Kidney tubule cell (primary cell): ENCODE measurements at regions not wholly inside any gene's neighbourhood (a gene's known extent, or its start where the extent isn't known, plus 50 kb on each side); places are given as distances from the start of the nearest gene placed in this dataset.
"Not testable (repeated sequence)": the region's sequence is repeated elsewhere in the genome, so short reads cannot be mapped to it uniquely, and the experiment has no call there.

ENCODE experiments used
- DNase-seq: peaks from one replicate; pipeline ENCODE4 v3.0.0-alpha.2; 2018; ENCODE audit warnings: low spot score

- no peak for DNase-seq
These were observed 207.0 kb upstream of the CXCR4 start for GRCh38 chr2:136324966-136325365.

DNA sequence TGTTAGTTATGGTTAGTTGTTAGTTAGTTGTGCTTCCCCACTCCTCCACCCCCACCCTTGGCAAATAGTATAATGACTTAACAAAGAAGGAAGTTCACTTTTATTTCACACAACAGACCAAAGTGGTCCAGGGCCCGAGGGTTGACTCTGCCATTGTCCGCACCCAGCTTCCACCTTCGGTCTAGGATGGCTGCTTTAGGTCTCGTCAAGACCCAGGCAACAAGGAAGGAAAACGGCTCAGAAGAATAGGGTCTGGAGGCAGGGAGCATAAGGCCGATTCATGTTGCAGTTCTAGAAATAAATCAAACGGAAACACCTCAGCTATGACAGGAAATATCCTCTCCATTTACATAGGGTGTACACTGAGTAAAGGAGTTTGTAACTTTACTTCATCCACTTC lies 206.0 kb upstream of the CXCR4 start:
- no peak for DNase-seq

DNA sequence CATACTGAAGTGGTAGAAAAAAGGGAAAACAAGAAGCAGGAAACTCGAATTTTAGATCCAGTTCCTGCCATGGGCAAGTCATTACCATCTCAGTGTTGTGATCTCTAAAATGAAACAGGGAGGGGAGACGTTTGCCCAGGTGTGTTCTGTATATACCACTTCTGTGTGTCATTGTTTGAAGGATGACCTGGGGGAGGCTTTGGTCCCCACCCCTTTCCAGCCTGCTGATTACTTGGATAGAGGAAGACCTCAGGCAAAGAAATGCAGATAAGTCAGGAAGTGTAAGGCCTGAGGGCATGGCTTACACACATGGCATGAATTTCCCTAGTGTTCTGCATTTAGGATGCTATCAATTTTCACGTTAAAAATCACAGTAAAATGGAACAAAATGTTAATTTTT lies 205.2 kb upstream of the CXCR4 start:
- DNase-seq = no peak

GRCh38 chr2:136322428-136322827 lies 204.5 kb upstream of the CXCR4 start:
- DNase-seq = no peak

- no peak for DNase-seq
These were observed 201.7 kb upstream of the CXCR4 start for GRCh38 chr2:136319651-136320050.

DNA sequence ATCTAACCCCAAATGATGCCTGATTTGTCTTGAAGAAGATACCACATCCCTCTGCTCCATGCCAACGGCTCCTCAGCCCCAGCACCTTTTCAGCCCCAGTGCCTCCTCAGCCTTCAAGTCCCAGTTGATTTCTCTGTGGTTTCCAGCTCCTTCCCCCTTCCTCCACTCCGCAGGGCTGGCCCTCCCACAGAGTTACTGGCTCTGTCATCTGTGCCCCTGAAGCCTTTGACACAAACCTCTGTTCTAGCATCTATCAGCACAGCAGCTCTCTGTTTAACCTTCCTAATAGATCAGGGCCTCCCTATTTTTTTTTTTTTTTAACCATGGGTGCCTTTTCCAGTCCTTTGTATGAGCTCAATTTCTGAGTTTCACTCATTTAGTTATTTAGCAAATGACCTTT lies 201.3 kb upstream of the CXCR4 start:
- no peak for DNase-seq

GRCh38 chr2:136314240-136314639 lies 196.3 kb upstream of the CXCR4 start:
- DNase-seq = no peak

DNA sequence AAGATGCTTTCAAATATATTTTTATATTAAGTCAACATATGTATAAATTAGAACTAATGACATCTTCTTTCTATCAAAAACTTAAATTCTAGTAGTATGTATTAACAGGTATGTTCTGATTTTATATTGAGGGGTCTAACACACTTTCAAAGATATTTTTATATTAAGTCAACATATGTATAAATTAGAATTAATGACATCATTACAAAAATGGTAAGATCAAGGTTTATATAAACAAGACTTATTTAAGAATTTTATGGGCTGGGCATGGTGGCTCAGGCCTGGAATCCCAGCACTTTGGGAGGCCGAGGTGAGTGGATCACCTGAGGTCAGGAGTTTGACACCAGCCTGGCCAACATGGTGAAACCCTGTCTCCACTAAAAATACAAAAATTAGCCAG lies 194.6 kb upstream of the CXCR4 start:
- not testable (repeated sequence) for DNase-seq

- no peak for DNase-seq
These were observed 193.1 kb upstream of the CXCR4 start for GRCh38 chr2:136310797-136311603.

GRCh38 chr2:136310005-136310495 lies 192.1 kb upstream of the CXCR4 start:
- DNase-seq = peak; percentile 38

GRCh38 chr2:136308611-136309010 lies 190.7 kb upstream of the CXCR4 start:
- DNase-seq = no peak

DNA sequence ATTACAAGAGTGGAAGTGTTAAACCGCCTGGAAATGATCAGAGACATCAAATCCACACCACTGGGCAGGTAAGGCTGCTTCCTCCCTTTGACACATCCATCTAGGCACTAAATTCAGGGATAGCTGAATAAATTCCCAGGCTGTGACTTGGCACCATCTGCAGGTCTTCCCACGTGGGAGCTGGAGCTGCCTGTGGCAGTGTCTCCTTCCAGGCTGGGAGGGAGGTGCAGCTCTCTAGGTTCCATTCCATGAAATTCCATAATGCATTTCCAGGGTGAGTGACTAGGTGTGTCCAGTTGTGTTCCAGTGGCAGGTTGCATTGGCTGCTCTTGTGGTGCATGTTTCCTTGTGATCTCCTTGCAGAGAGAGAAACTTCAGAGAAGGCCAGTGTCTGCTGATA lies 188.9 kb upstream of the CXCR4 start:
- DNase-seq = peak; percentile 13

- DNase-seq = peak; percentile 42
These were observed 187.7 kb upstream of the CXCR4 start for GRCh38 chr2:136305517-136306192.

- no peak for DNase-seq
These were observed 183.1 kb upstream of the CXCR4 start for GRCh38 chr2:136301006-136301405.

- DNase-seq = no peak
These were observed 180.7 kb upstream of the CXCR4 start for GRCh38 chr2:136298631-136299030.

DNA sequence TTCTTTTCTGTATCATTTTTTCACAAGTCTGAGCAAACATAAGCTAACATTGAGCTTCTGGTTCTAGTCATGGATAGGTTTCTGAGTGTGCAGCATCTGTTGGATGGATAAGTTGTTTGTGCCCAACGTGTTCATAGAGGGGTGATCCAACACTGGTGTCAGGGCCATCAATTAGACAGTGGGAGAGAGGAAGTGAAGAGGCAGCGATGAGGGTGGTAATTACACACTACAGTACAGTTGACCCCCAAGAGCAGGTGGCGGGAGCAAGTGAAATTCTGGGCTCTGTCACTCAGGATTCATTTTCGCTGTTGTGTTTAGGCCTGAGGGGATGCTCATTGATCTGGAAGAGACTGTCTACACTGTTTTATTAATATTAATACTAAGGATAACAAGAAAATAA lies 180.0 kb upstream of the CXCR4 start:
- no peak for DNase-seq

DNA sequence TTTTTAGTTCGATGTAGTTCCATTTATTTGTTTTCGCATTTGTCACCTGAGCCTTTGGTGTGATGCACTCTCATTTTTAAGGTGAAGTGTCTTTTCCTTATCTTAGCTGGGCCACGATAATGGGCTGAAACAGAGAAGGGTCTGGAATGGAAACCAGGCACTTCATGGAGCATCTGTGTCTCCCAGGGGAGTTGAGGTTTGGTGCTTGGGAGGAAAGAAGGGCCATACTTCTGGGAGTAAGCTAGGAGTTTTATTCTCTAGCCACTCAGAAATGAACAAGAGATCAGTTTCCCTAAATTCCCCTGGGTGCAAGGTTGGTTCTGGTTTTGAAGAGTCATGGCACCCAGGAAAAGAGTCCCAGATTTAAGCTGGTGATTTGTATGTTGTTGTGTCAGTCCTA lies 179.4 kb upstream of the CXCR4 start:
- DNase-seq = no peak

DNA sequence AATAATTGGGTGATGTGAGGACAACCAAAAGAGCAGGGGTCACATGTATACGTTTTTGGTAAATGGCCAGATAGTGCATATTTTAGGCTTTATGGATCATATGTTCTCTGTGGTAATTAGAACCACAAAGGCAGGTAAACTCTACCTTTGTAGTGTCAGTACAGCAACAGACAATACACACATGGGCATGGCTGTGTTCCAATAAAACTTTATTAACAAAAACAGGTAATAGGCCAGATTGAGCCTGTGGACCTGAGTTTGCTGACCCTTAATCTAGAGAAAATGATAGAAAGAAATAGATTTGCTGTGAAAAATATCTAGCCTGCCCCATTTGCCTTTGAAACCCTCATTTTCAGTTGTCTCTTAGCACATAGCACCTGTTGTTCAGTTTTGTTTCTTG lies 177.2 kb upstream of the CXCR4 start:
- DNase-seq = no peak

DNA sequence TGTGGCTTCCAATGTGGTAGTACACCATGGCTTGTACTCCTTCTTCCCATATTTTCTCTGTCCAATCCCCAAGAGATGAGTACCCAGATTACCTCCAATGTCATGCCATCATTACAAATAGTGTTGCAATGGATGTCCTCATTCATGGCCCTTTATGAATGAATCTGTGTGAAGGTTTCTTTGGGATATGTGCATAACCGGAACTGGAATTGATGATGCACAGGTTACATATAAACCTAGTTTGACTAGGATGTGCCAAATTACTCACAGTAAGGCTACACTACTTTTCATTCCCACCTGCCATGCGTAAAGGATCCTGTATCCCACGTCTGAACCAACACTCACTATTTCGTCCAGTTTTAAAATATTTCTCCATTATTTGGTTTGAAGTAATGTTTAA lies 173.9 kb upstream of the CXCR4 start:
- peak; percentile 85 for DNase-seq

DNA sequence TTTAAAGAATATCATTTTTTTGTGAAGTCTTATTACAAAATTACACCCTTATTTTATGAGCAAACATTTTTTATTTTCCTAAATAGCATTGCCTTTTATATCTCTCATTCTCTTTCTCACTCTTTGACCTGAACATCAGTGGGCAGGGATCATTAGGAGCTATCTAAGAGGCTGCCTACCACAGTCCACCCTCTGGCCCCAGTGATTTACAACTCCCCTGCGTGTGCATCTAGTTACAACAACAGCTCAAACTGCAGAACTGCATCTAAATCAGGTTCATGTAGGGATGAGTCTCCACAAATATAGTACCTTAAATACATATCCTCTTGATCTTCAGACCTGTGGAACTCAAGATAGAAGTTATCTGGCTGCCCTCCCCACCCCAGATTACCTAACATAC lies 172.4 kb upstream of the CXCR4 start:
- DNase-seq = no peak

DNA sequence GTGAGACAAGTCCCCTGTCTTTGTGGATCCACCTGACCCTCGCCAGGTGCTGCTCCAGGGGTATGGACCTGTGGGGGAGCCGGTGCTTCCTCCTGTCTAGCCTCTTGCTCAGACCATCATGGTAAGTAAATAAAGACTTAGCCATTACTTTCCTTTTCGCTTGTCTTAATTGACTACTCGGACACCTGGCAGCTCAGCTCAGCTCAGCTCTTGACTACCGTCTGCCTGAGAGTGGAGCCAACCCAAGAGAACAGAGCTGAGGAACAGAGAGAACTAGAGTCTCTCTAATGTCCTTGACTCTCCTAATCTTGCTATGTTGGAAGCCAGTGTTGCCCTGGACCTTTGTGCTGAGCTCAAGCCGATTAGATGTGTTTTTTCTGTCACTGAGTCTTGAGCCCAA lies 170.3 kb upstream of the CXCR4 start:
- no peak for DNase-seq

GRCh38 chr2:136286423-136286822 lies 168.5 kb upstream of the CXCR4 start:
- DNase-seq = peak; percentile 9
